GM12875 (cell line): ENCODE measurements at regions not wholly inside any gene's neighbourhood (a gene's known extent, or its start where the extent isn't known, plus 50 kb on each side); places are given as distances from the start of the nearest gene placed in this dataset.

ENCODE experiments used
- H3K4me3 ChIP-seq: one replicate; pipeline ENCODE4 v1.5.1; 2011; ENCODE audit warnings: low read depth, low read length, control low read depth
- CTCF ChIP-seq: IDR thresholded peaks from 2 replicates; pipeline ENCODE4 v1.5.1; 2011; ENCODE audit warnings: low read depth, mild to moderate bottlenecking, control low read depth, inconsistent platforms, low read length, moderate library complexity, borderline replicate concordance; ENCODE audit not compliant: insufficient read depth

- TF ChIP-seq CTCF: no peak
- H3K4me3 ChIP-seq: no peak overlapping the region
These were observed 131.2 kb downstream of the TMEM18 start for GRCh38 chr2:545711-546650.

GRCh38 chr2:545228-545627 is 132.0 kb downstream of the TMEM18 start:
- H3K4me3 ChIP-seq: no peak overlapping the region
- no peak for TF ChIP-seq CTCF

- no peak overlapping the region for H3K4me3 ChIP-seq
These were observed 138.6 kb downstream of the TMEM18 start for GRCh38 chr2:538646-539045.

GRCh38 chr2:535222-535621 is 142.0 kb downstream of the TMEM18 start:
- no peak overlapping the region for H3K4me3 ChIP-seq
- no peak for TF ChIP-seq CTCF

More at GRCh38 chr2:538646-539045, 138.6 kb downstream of the TMEM18 start:
- TF ChIP-seq CTCF: no peak

GRCh38 chr2:529852-530251 is 147.4 kb downstream of the TMEM18 start:
- no peak for TF ChIP-seq CTCF
- H3K4me3 ChIP-seq: no peak overlapping the region

GRCh38 chr2:529424-529823 is 147.8 kb downstream of the TMEM18 start:
- TF ChIP-seq CTCF: no peak
- no peak overlapping the region for H3K4me3 ChIP-seq

- no peak for TF ChIP-seq CTCF
- H3K4me3 ChIP-seq: no peak overlapping the region
These were observed 149.6 kb downstream of the TMEM18 start for GRCh38 chr2:527581-527980.
